ENCODE measurements at regions not wholly inside any gene's neighbourhood (a gene's known extent, or its start where the extent isn't known, plus 50 kb on each side); places are given as distances from the start of the nearest gene placed in this dataset.

DNA sequence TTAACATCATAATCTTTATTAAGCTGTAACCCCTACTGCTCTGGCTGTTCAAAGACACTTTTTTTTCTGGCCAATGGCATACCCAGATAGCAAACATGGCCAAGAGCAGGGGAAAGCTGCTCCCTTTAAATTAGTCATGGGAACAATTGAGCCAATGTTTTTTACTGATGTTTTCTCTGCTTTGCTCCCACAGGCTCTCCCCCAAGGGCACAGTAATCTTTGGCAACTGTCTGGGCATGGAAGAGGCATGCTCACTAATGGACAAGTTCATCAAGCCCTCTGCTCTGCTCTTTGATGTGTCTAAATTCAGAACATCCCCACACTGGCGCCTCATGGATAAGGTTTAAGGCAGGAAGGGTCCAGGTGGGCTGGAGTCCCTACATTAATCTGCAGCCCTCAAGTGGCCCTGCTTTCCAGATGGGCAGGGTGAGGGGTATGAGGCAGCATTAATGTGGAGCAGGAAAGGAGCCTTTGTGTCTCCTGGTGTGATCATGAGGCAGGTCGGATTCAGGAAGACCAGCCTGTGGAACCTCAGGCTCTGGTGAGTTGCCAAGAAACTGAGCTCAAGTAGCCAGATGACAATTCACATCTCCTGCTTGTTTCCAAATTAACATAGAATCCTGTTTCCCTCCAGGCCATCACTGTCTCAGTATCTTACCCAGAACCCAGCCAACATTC lies 227.0 kb upstream of the CST7 start:
- ChIA-PET CTCF (interaction anchor here (0.6 kb wide), 1 partner anchor 44 kb away, joined by 3 read pairs; no protein-coding TSS in a partner anchor), POLR2A (ENCODE audit: unreplicated experiment) (no interaction called here)
- H3K4me3 ChIP-seq, result no peak overlapping the region
- intact Hi-C loops (cut with micrococcal nuclease; ENCODE audit: unreplicated experiment), result no loop called here
- no peak overlapping the region for H2AFZ ChIP-seq
- H3K36me3 ChIP-seq (ENCODE audit: low read depth), result no peaks in the 10 kb centered on the region
- H3K4me1 ChIP-seq (replicated peaks; ENCODE audit: insufficient read depth), result peaks cover 14% of the 10 kb centered on the region
- TF ChIP-seq EZH2 (IDR thresholded peaks at IDR 0.05; ENCODE audit: low read depth), result no peak
- TF ChIP-seq, protein P1, sequence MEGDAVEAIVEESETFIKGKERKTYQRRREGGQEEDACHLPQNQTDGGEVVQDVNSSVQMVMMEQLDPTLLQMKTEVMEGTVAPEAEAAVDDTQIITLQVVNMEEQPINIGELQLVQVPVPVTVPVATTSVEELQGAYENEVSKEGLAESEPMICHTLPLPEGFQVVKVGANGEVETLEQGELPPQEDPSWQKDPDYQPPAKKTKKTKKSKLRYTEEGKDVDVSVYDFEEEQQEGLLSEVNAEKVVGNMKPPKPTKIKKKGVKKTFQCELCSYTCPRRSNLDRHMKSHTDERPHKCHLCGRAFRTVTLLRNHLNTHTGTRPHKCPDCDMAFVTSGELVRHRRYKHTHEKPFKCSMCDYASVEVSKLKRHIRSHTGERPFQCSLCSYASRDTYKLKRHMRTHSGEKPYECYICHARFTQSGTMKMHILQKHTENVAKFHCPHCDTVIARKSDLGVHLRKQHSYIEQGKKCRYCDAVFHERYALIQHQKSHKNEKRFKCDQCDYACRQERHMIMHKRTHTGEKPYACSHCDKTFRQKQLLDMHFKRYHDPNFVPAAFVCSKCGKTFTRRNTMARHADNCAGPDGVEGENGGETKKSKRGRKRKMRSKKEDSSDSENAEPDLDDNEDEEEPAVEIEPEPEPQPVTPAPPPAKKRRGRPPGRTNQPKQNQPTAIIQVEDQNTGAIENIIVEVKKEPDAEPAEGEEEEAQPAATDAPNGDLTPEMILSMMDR (conservative IDR thresholded peaks at IDR 0.05), result no peak
- H3K27ac ChIP-seq, result no peak overlapping the region
- H4K20me1 ChIP-seq (ENCODE audit: insufficient read depth), result no peaks in the 10 kb centered on the region
- 0 out of 2 replicates have a peak, but pooled peaks cover 1% of the 10 kb centered on the region for H3K9me2 ChIP-seq (ENCODE audit: insufficient read depth)
- DNase-seq, result no peak
- H3K27me3 ChIP-seq (ENCODE audit: insufficient read depth, low read depth), result no peaks in the 10 kb centered on the region
- H3K9me3 ChIP-seq (ENCODE audit: insufficient read depth, low read depth), result no peaks in the 10 kb centered on the region; the same call in 1 of the 2 replicates
- H3K79me2 ChIP-seq (ENCODE audit: low read depth), result no peaks in the 10 kb centered on the region
- H3F3A ChIP-seq (ENCODE audit: insufficient read depth, low read depth), result peaks cover 3% of the 10 kb centered on the region; the same call in 1 of the 2 replicates
- BruUV-seq (replicated peaks), result no TSS peak
- H3K4me2 ChIP-seq, result no peak overlapping the region

DNA sequence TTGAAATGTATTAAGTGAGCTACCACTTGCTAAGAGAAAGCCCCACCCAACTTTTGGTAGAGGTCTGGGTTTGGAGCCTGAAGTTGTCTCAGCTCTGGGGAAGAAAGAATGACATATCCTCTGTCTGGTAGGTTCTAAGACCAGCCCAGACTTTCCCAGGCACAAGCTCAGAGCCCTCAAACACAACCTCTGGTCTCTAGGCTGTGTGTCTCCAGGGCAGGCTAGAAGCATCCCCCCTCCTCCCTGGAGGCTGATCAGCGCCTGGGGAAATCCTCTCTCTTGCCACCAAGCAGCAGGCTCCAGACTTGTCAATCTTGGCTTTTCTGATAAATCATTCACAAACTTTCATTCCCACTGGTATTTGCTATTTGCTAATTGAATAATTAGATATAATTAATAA lies 226.5 kb upstream of the CST7 start:
- Histone ChIP-seq H3K9me2 (ENCODE audit: insufficient read depth) (no peaks in the 10 kb centered on the region), H4K20me1 (ENCODE audit: insufficient read depth) (no peaks in the 10 kb centered on the region), H3K27ac (no peak overlapping the region), H2AFZ (no peak overlapping the region), H3K27me3 (ENCODE audit: insufficient read depth, low read depth) (no peaks in the 10 kb centered on the region), H3K79me2 (ENCODE audit: low read depth) (no peaks in the 10 kb centered on the region), H3K4me1 (replicated peaks; ENCODE audit: insufficient read depth) (peaks cover 14% of the 10 kb centered on the region), H3F3A (ENCODE audit: insufficient read depth, low read depth) (peaks cover 3% of the 10 kb centered on the region; the same call in 1 of the 2 replicates), H3K9me3 (ENCODE audit: insufficient read depth, low read depth) (no peaks in the 10 kb centered on the region), H3K4me3 (no peak overlapping the region), H3K4me2 (no peak overlapping the region), H3K36me3 (ENCODE audit: low read depth) (no peaks in the 10 kb centered on the region)
- CTCF ChIA-PET, result interaction anchor here (0.6 kb wide), 1 partner anchor 45 kb away, joined by 3 read pairs; no protein-coding TSS in a partner anchor
- BruUV-seq (replicated peaks), result no TSS peak
- POLR2A ChIA-PET (ENCODE audit: unreplicated experiment), result no interaction called here
- intact Hi-C loops (cut with micrococcal nuclease; ENCODE audit: unreplicated experiment), result no loop called here
- no peak for DNase-seq
- TF ChIP-seq, protein P1 (conservative IDR thresholded peaks at IDR 0.05), result no peak
- no peak for TF ChIP-seq EZH2 (IDR thresholded peaks at IDR 0.05; ENCODE audit: low read depth)

DNA sequence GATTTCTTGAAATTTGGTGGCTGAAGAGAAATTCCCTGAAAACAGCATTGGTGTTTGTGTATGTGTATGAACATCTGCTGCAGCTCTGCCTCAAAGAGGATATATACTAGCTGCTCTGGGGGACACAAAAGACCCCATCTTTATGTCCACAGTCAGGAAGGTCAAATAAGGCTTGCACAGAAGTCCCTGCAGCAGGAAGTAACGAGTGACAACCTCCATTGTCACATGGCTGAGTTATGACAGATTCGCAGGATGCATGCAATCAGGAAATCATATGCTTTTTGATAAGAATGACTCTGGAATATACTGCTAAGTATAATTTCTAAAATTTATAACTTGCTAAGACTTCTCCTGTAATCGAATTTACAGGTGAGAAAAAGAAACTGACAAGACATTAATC lies 225.9 kb upstream of the CST7 start:
- H3K4me2 ChIP-seq, result no peak overlapping the region
- ChIA-PET CTCF (no interaction called here), POLR2A (ENCODE audit: unreplicated experiment) (no interaction called here)
- H3K27me3 ChIP-seq (ENCODE audit: insufficient read depth, low read depth), result no peaks in the 10 kb centered on the region
- no peak overlapping the region for H3K4me3 ChIP-seq
- no TSS peak for BruUV-seq (replicated peaks)
- H3K27ac ChIP-seq, result no peak overlapping the region
- H3K4me1 ChIP-seq (replicated peaks; ENCODE audit: insufficient read depth), result peaks cover 9% of the 10 kb centered on the region
- DNase-seq, result no peak
- no peaks in the 10 kb centered on the region for H4K20me1 ChIP-seq (ENCODE audit: insufficient read depth)
- intact Hi-C loops (cut with micrococcal nuclease; ENCODE audit: unreplicated experiment), result no loop called here
- H3K9me2 ChIP-seq (ENCODE audit: insufficient read depth), result no peaks in the 10 kb centered on the region
- no peaks in the 10 kb centered on the region for H3K79me2 ChIP-seq (ENCODE audit: low read depth)
- no peak overlapping the region for H2AFZ ChIP-seq
- H3K36me3 ChIP-seq (ENCODE audit: low read depth), result no peaks in the 10 kb centered on the region
- H3F3A ChIP-seq (ENCODE audit: insufficient read depth, low read depth), result peaks cover 3% of the 10 kb centered on the region; the same call in 1 of the 2 replicates
- H3K9me3 ChIP-seq (ENCODE audit: insufficient read depth, low read depth), result no peaks in the 10 kb centered on the region
- TF ChIP-seq, protein P1 (conservative IDR thresholded peaks at IDR 0.05), result no peak
- no peak for TF ChIP-seq EZH2 (IDR thresholded peaks at IDR 0.05; ENCODE audit: low read depth)

All from PC-9 (cell line).